GM18951 (cell line): ENCODE measurements at regions not wholly inside any gene's neighbourhood (a gene's known extent, or its start where the extent isn't known, plus 50 kb on each side); places are given as distances from the start of the nearest gene placed in this dataset.
A peak's percentile ranks its signal among the peaks of the same experiment; 100 is the strongest.

ENCODE experiments used
- POLR2A ChIP-seq: IDR thresholded peaks from 4 replicates; pipeline ENCODE4 v1.6.1; 2011; ENCODE audit warnings: mild to moderate bottlenecking; ENCODE audit not compliant: insufficient read length, insufficient read depth; ENCODE audit errors: extremely low read depth
- in situ Hi-C: fragments of 300-500 bp; cut with MboI; formaldehyde crosslinking; loops from one replicate; pipeline ENCODE4 v1.12.0; 2022; ENCODE audit warnings: low sequenced_read_pairs, mixed read lengths, inconsistent platforms; ENCODE audit not compliant: unreplicated experiment

GRCh38 chr5:81851481-81852178 is 100.7 kb upstream of the SSBP2 start:
- TF ChIP-seq POLR2A = peak; percentile 82
- in situ Hi-C loops = no loop called here

- no peak for TF ChIP-seq POLR2A
- in situ Hi-C loops = no loop called here
Observed at GRCh38 chr5:81850501-81851357, 99.8 kb upstream of the SSBP2 start.

GRCh38 chr5:81849770-81850367 is 99.0 kb upstream of the SSBP2 start:
- in situ Hi-C loops = loop anchor here (10.0 to 25.0 kb wide), 2 partner anchors 95 to 338 kb away; partner anchors contain the start of gene SSBP2
- TF ChIP-seq POLR2A = no peak

GRCh38 chr5:81848362-81848880 is 97.5 kb upstream of the SSBP2 start:
- in situ Hi-C loops = loop anchor here (10.0 to 25.0 kb wide), 2 partner anchors 94 to 336 kb away; partner anchors contain the start of gene SSBP2
- TF ChIP-seq POLR2A = no peak

- in situ Hi-C loops = loop anchor here (10.0 to 25.0 kb wide), 2 partner anchors 92 to 334 kb away; partner anchors contain the start of gene SSBP2
Observed at GRCh38 chr5:81846301-81846700, 95.4 kb upstream of the SSBP2 start.

GRCh38 chr5:81843845-81844244 is 92.9 kb upstream of the SSBP2 start:
- in situ Hi-C loops = loop anchor here (10.0 to 25.0 kb wide), 2 partner anchors 89 to 332 kb away; partner anchors contain the start of gene SSBP2
- TF ChIP-seq POLR2A = no peak

More at GRCh38 chr5:81846301-81846700, 95.4 kb upstream of the SSBP2 start:
- no peak for TF ChIP-seq POLR2A

- in situ Hi-C loops = loop anchor here (10.0 to 25.0 kb wide), 2 partner anchors 88 to 331 kb away; partner anchors contain the start of gene SSBP2
- no peak for TF ChIP-seq POLR2A
Observed at GRCh38 chr5:81842795-81843398, 92.0 kb upstream of the SSBP2 start.

GRCh38 chr5:81839034-81839433 is 88.1 kb upstream of the SSBP2 start:
- no peak for TF ChIP-seq POLR2A
- in situ Hi-C loops = loop anchor here (25.0 kb wide), 1 partner anchor 327 kb away; no protein-coding TSS in a partner anchor

GRCh38 chr5:81838307-81838906 is 87.5 kb upstream of the SSBP2 start:
- TF ChIP-seq POLR2A = no peak
- in situ Hi-C loops = loop anchor here (25.0 kb wide), 1 partner anchor 326 kb away; no protein-coding TSS in a partner anchor

- no peak for TF ChIP-seq POLR2A
- in situ Hi-C loops = loop anchor here (25.0 kb wide), 1 partner anchor 325 kb away; no protein-coding TSS in a partner anchor
Observed at GRCh38 chr5:81837667-81838306, 86.9 kb upstream of the SSBP2 start.

- in situ Hi-C loops = loop anchor here (25.0 kb wide), 1 partner anchor 324 kb away; no protein-coding TSS in a partner anchor
- no peak for TF ChIP-seq POLR2A
Observed at GRCh38 chr5:81835814-81836367, 85.0 kb upstream of the SSBP2 start.

- TF ChIP-seq POLR2A = no peak
Observed at GRCh38 chr5:81834021-81834660, 83.2 kb upstream of the SSBP2 start.

More at GRCh38 chr5:81834021-81834660, 83.2 kb upstream of the SSBP2 start:
- in situ Hi-C loops = loop anchor here (25.0 kb wide), 1 partner anchor 322 kb away; no protein-coding TSS in a partner anchor
